ENCODE measurements at regions not wholly inside any gene's neighbourhood (a gene's known extent, or its start where the extent isn't known, plus 50 kb on each side); places are given as distances from the start of the nearest gene placed in this dataset.
"Not testable (repeated sequence)": the region's sequence is repeated elsewhere in the genome, so short reads cannot be mapped to it uniquely, and the experiment has no call there.

GRCh38 chr16:22722551-22723541 is 91.1 kb upstream of the HS3ST2 start:
- not testable (repeated sequence) for H2AFZ ChIP-seq; H3K9me3 Mint-ChIP-seq; H3K36me3 ChIP-seq (ENCODE audit: insufficient read depth); H4K20me1 ChIP-seq (replicated peaks; ENCODE audit: insufficient read depth); H3K27ac Mint-ChIP-seq; H3K36me3 Mint-ChIP-seq (ENCODE audit: low read depth); H3K4me1 ChIP-seq (ENCODE audit: insufficient read depth); H3K27me3 ChIP-seq (ENCODE audit: insufficient read depth); H3K27me3 Mint-ChIP-seq (ENCODE audit: insufficient read depth, low read depth, poor library complexity); H3F3A ChIP-seq (replicated peaks; ENCODE audit: low read depth); ATAC-seq; H3K4me2 ChIP-seq; H3K4me3 ChIP-seq; H3K4me1 Mint-ChIP-seq; DNase-seq (ENCODE audit: low spot score); H3K27ac ChIP-seq (ENCODE audit: low read depth); H3K4me3 Mint-ChIP-seq; H3K9me2 ChIP-seq (ENCODE audit: insufficient read depth); H3K79me2 ChIP-seq (replicated peaks; ENCODE audit: insufficient read depth)

- Histone ChIP-seq H3K4me2 (no peak overlapping the region), H3K27ac (ENCODE audit: low read depth) (no peak overlapping the region), H4K20me1 (replicated peaks; ENCODE audit: insufficient read depth) (no peaks in the 10 kb centered on the region), H3K4me3 (no peak overlapping the region), H3K27me3 (ENCODE audit: insufficient read depth) (no peaks in the 10 kb centered on the region), H3K79me2 (replicated peaks; ENCODE audit: insufficient read depth) (no peaks in the 10 kb centered on the region), H3F3A (replicated peaks; ENCODE audit: low read depth) (no peaks in the 10 kb centered on the region), H3K4me1 (ENCODE audit: insufficient read depth) (no peaks in the 10 kb centered on the region; the same call in none of the 2 replicates), H2AFZ (no peak overlapping the region), H3K36me3 (ENCODE audit: insufficient read depth) (no peaks in the 10 kb centered on the region), H3K9me2 (ENCODE audit: insufficient read depth) (no peaks in the 10 kb centered on the region)
- Mint-ChIP-seq H3K4me3 (no peak overlapping the region), H3K9me3 (no peaks in the 10 kb centered on the region), H3K4me1 (peaks cover 6% of the 10 kb centered on the region; the same call in 1 of the 3 replicates), H3K27ac (no peak overlapping the region), H3K36me3 (ENCODE audit: low read depth) (no peaks in the 10 kb centered on the region; the same call in 2 of the 3 replicates), H3K27me3 (ENCODE audit: insufficient read depth, low read depth, poor library complexity) (peaks cover 3% of the 10 kb centered on the region)
- DNase-seq (ENCODE audit: low spot score) (no peak), ATAC-seq (no peak)
- no peak for TF ChIP-seq CREB1 (CRISPR knock-in tag; IDR thresholded peaks at IDR 0.05; ENCODE audit: low read depth)
- no peak for TF ChIP-seq ZNF462 (CRISPR knock-in tag; IDR thresholded peaks at IDR 0.05)
- no peak for TF ChIP-seq EZH2phosphoT487 (IDR thresholded peaks at IDR 0.05; ENCODE audit: unreplicated experiment)
- no peak for TF ChIP-seq STAT1 (IDR thresholded peaks at IDR 0.05; ENCODE audit: unreplicated experiment)
- TF ChIP-seq ETS1 (IDR thresholded peaks at IDR 0.05), result no peak
- no peak for TF ChIP-seq NANOG (IDR thresholded peaks at IDR 0.05; ENCODE audit: borderline replicate concordance)
- no peak for TF ChIP-seq REST (IDR thresholded peaks at IDR 0.05; ENCODE audit: unreplicated experiment)
- no peak for TF ChIP-seq POLR2AphosphoS5 (IDR thresholded peaks at IDR 0.05; ENCODE audit: low read depth)
- TF ChIP-seq EZH2 (IDR thresholded peaks at IDR 0.05; ENCODE audit: low read depth, unreplicated experiment), result no peak
- TF ChIP-seq ZNF331 (CRISPR knock-in tag; IDR thresholded peaks at IDR 0.05; ENCODE audit: low read depth), result no peak
These were observed 87.1 kb upstream of the HS3ST2 start for GRCh38 chr16:22726868-22727267.
